ENCODE measurements at regions not wholly inside any gene's neighbourhood (a gene's known extent, or its start where the extent isn't known, plus 50 kb on each side); places are given as distances from the start of the nearest gene placed in this dataset.

DNA sequence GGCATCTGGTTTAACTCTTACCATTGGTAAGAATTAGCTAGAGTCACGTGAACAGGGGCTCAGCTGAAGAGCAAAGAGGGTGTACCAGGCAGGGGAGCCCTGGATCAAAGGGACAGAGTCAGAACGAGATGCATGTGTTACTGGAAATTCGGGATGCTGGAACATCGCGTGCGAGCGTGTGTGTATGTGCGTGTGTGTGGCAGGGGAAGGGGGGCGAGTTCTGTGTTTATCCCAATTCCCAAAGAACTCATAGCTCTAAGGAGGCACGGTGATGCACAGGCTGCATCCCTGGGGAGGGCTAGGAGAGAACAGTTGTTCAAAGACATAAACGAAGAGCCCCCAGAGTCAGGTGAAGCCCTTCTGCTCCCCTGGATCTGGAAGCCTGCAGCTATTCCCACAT lies 353.3 kb downstream of the GADD45G start:
- no peak for TF ChIP-seq POLR2A (IDR thresholded peaks at IDR 0.05)
- TF ChIP-seq CTCF (IDR thresholded peaks at IDR 0.05): no peak

Data from upper lobe of left lung (tissue), 4 donors.